ENCODE measurements at regions not wholly inside any gene's neighbourhood (a gene's known extent, or its start where the extent isn't known, plus 50 kb on each side); places are given as distances from the start of the nearest gene placed in this dataset.

DNA sequence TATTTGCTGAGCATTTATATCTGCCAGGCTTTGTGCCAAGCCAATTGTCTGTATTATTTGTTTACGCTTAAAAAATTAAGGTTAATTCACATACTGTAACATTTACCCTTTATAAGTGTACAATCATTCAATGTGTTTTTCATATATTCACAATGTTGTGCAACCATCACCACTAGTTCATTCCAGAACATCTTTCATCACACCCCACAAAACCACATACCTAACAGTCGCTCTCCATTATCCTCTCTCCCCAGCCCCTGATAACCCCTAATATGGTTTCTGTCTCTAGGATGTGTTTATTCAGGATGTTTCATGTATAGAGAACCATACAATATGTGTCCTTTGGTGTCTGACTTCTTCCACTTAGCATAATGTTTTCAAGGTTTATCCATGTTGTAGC is 234.1 kb downstream of the INSIG2 start:
- DNase-seq (ENCODE audit: low spot score) = no peak
- in situ Hi-C loops (cut with MboI; ENCODE audit: low pct_unique_long_range_greater_than_20kb, low sequenced_read_pairs, unreplicated experiment) = no loop called here
- TF ChIP-seq, protein P1, sequence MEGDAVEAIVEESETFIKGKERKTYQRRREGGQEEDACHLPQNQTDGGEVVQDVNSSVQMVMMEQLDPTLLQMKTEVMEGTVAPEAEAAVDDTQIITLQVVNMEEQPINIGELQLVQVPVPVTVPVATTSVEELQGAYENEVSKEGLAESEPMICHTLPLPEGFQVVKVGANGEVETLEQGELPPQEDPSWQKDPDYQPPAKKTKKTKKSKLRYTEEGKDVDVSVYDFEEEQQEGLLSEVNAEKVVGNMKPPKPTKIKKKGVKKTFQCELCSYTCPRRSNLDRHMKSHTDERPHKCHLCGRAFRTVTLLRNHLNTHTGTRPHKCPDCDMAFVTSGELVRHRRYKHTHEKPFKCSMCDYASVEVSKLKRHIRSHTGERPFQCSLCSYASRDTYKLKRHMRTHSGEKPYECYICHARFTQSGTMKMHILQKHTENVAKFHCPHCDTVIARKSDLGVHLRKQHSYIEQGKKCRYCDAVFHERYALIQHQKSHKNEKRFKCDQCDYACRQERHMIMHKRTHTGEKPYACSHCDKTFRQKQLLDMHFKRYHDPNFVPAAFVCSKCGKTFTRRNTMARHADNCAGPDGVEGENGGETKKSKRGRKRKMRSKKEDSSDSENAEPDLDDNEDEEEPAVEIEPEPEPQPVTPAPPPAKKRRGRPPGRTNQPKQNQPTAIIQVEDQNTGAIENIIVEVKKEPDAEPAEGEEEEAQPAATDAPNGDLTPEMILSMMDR (IDR thresholded peaks at IDR 0.05; ENCODE audit: extremely low read depth, insufficient read depth, missing control alignments) = no peak

DNA sequence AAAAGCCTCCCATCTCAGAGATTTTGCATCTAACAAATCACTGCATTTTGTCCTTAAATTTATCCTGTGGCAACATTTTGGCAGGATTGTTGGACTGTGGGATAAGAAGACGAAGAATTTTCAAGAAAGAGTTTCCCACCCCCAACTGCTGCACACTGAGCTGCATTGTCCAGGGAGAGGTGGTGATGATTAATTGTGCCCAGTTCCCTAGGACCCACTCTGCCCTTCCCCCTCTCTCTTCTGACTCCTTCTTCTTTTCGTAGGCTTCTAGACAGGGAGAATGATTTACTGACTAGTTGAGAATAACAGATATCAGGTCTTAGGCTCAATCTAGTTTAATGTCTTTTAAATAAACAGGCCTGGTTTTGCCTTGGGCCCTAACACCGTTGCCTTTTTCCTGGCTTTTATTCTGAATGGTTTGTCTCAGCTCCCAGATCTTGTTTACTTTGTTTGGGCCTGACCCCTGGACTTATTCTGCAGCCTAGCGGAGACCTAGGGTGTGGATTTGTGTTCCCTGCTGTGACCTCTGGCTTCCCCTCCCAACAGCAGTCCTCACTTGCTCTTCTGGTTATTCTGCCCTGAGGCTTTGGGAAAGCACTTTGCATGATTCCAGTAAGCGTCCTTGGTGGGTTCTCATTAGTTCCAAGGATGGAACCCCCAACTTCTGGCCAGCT is 233.3 kb downstream of the INSIG2 start:
- no peak for DNase-seq (ENCODE audit: low spot score)
- in situ Hi-C loops (cut with MboI; ENCODE audit: low pct_unique_long_range_greater_than_20kb, low sequenced_read_pairs, unreplicated experiment) = no loop called here
- TF ChIP-seq, protein P1 (IDR thresholded peaks at IDR 0.05; ENCODE audit: extremely low read depth, insufficient read depth, missing control alignments) = no peak

DNA sequence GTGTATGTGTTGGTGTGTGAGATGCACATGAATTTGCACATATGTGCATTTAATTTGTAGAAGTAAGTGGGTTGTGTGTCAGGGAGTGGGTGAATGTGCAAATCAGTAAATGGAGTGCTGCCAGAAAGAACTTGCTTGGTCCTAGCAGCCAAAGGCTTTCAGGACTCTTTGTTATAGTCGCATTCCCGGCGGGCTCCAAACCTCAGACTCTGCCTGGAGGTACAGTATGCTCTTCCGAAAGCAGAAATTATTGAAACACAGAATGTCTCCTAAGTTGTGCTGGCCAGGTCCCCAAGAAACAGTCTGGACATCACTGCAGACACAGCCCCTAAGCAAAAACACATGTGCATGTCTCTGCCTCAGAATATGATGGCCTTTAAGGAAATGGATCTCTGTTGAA is 232.4 kb downstream of the INSIG2 start:
- in situ Hi-C loops (cut with MboI; ENCODE audit: low pct_unique_long_range_greater_than_20kb, low sequenced_read_pairs, unreplicated experiment) = no loop called here
- TF ChIP-seq, protein P1 (IDR thresholded peaks at IDR 0.05; ENCODE audit: extremely low read depth, insufficient read depth, missing control alignments) = no peak
- DNase-seq (ENCODE audit: low spot score) = no peak

DNA sequence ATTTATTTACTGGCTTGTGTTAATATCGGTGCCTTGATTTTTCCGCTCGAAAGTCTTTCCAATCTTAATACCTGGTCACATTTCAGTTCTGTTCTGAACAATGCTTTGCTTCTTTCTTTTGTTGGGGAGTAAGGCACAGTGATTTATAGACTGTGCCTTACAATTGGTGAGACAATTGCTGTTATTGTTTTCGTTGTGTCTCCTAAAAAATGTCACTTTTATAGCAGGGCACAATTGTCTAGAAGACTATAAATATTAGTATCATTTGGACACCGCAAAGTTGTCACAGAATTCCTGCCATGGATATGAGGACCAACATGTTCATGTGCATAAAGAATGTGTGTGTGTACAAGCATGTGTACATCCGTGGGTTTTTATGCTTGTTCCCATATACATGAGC is 231.9 kb downstream of the INSIG2 start:
- DNase-seq (ENCODE audit: low spot score) = no peak
- in situ Hi-C loops (cut with MboI; ENCODE audit: low pct_unique_long_range_greater_than_20kb, low sequenced_read_pairs, unreplicated experiment) = no loop called here
- TF ChIP-seq, protein P1 (IDR thresholded peaks at IDR 0.05; ENCODE audit: extremely low read depth, insufficient read depth, missing control alignments) = no peak

DNA sequence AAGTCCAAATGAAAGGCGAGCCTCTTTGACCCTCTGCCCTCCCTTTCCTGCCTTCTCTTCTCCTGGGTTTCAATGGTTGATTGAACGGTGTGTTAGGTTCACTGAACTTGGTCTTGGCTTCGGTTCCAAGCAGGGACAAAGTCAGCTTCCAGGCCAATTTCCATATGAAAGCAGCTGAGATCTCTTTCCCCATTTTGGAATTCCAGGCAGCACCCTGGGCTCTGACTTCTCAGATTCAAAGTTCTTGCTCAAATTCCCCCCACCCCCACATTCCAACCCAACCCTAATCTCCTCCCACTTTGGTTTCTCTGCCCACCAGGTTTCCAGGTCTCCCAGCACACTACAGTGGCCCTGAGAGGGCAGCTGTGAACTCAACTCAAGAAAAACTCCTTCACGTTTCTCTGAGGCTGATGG is 231.0 kb downstream of the INSIG2 start:
- TF ChIP-seq, protein P1 (IDR thresholded peaks at IDR 0.05; ENCODE audit: extremely low read depth, insufficient read depth, missing control alignments) = no peak
- no peak for DNase-seq (ENCODE audit: low spot score)
- in situ Hi-C loops (cut with MboI; ENCODE audit: low pct_unique_long_range_greater_than_20kb, low sequenced_read_pairs, unreplicated experiment) = no loop called here

DNA sequence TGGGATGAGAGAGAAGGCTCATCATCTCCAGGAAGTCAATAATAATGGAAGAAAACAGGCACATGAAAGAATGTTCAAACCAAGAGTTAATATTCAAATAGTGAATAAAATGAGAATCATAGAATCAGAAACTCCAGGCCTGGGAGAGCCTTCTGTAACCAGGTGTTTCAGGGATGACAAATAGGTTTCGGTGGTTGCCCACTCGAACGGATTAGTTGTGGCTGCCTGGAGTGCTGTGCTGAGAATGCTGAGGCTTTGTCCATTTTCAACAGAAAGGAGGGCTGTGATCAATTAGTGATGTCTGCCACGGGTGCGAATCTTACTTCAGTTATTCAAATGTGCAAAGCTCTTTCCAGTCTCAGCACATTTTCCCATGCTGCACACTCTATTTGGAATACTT is 227.3 kb downstream of the INSIG2 start:
- in situ Hi-C loops (cut with MboI; ENCODE audit: low pct_unique_long_range_greater_than_20kb, low sequenced_read_pairs, unreplicated experiment) = no loop called here
- DNase-seq (ENCODE audit: low spot score) = no peak
- TF ChIP-seq, protein P1 (IDR thresholded peaks at IDR 0.05; ENCODE audit: extremely low read depth, insufficient read depth, missing control alignments) = no peak

Measured in GM13977 (cell line).